LoVo (cell line): ENCODE measurements at regions not wholly inside any gene's neighbourhood (a gene's known extent, or its start where the extent isn't known, plus 50 kb on each side); places are given as distances from the start of the nearest gene placed in this dataset.
"Not testable (repeated sequence)": the region's sequence is repeated elsewhere in the genome, so short reads cannot be mapped to it uniquely, and the experiment has no call there.

Experiments used
- DNase-seq: peaks from one replicate; pipeline ENCODE4 v3.0.0-alpha.2; 2016; ENCODE audit warnings: low spot score

GRCh38 chr6:51153109-51153508 lies 334.4 kb downstream of the TFAP2B start:
- DNase-seq, result no peak

GRCh38 chr6:51154925-51155324 lies 336.3 kb downstream of the TFAP2B start:
- DNase-seq, result not testable (repeated sequence)

- not testable (repeated sequence) for DNase-seq
Observed at GRCh38 chr6:51159260-51159659, 340.6 kb downstream of the TFAP2B start.

- DNase-seq, result no peak
Observed at GRCh38 chr6:51161752-51162151, 343.1 kb downstream of the TFAP2B start.

- DNase-seq, result no peak
Observed at GRCh38 chr6:51163843-51164529, 345.3 kb downstream of the TFAP2B start.

GRCh38 chr6:51166914-51167313 lies 348.2 kb downstream of the TFAP2B start:
- no peak for DNase-seq

GRCh38 chr6:51167468-51167867 lies 348.8 kb downstream of the TFAP2B start:
- DNase-seq, result no peak

- no peak for DNase-seq
Observed at GRCh38 chr6:51182827-51183226, 364.2 kb downstream of the TFAP2B start.

GRCh38 chr6:51184046-51184445 lies 365.4 kb downstream of the TFAP2B start:
- DNase-seq, result no peak

- DNase-seq, result not testable (repeated sequence)
Observed at GRCh38 chr6:51193163-51193562, 374.5 kb downstream of the TFAP2B start.

GRCh38 chr6:51199105-51199552 lies 380.5 kb downstream of the TFAP2B start:
- DNase-seq, result no peak

- DNase-seq, result no peak
Observed at GRCh38 chr6:51199733-51200260, 381.1 kb downstream of the TFAP2B start.

- no peak for DNase-seq
Observed at GRCh38 chr6:51200676-51201075, 382.0 kb downstream of the TFAP2B start.

GRCh38 chr6:51202653-51203052 lies 384.0 kb downstream of the TFAP2B start:
- not testable (repeated sequence) for DNase-seq

- DNase-seq, result no peak
Observed at GRCh38 chr6:51203504-51203903, 384.8 kb downstream of the TFAP2B start.

- DNase-seq, result not testable (repeated sequence)
Observed at GRCh38 chr6:51206686-51207085, 388.0 kb downstream of the TFAP2B start.

GRCh38 chr6:51209651-51210050 lies 391.0 kb downstream of the TFAP2B start:
- DNase-seq, result no peak

- no peak for DNase-seq
Observed at GRCh38 chr6:51213811-51214210, 395.1 kb downstream of the TFAP2B start.

GRCh38 chr6:51214442-51214841 lies 395.8 kb downstream of the TFAP2B start:
- no peak for DNase-seq

- DNase-seq, result no peak
Observed at GRCh38 chr6:51218181-51218580, 399.5 kb downstream of the TFAP2B start.

GRCh38 chr6:51224580-51225240 lies 406.0 kb downstream of the TFAP2B start:
- not testable (repeated sequence) for DNase-seq

- DNase-seq, result no peak
Observed at GRCh38 chr6:51241376-51241775, 422.7 kb downstream of the TFAP2B start.

GRCh38 chr6:51249798-51250197 lies 431.1 kb downstream of the TFAP2B start:
- DNase-seq, result no peak
